ENCODE measurements at regions not wholly inside any gene's neighbourhood (a gene's known extent, or its start where the extent isn't known, plus 50 kb on each side); places are given as distances from the start of the nearest gene placed in this dataset.

DNA sequence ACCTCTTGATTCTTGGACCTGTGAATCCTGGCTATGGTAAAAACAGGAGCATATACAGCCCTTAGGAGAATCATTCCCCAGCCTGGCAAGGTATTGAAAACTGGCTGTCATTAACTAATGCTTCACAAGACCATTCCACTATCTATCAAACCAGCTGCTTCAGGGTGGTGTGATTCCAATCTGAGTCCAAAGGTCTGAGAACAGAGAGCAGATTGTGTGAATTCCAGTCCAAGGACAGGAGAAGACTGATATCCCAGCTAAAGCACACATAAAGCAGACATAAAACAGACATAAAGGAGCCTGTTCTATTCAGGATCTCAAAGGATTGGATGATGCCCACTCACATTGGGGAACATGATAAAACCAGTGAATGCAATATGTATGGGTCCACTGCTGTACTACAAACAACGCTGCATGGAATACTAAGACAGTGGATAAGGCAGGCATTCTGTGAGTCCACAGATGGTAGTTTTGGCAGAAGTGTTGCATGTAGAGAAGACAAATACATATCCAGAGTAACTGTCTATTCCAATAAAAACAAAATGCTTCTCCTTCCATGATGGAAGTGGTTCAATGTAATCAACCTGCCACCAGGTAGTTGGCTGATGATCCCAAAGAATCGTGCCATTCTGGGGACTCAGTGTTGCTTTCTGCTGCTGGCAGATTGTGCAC is 363.9 kb downstream of the KCNJ3 start:
- TF ChIP-seq TAF1 (IDR thresholded peaks at IDR 0.05; ENCODE audit: borderline replicate concordance, low read depth, low read length) (no peak), RFX5 (IDR thresholded peaks at IDR 0.05; ENCODE audit: low read length) (no peak), CHD2 (IDR thresholded peaks at IDR 0.05; ENCODE audit: low read length, partially characterized antibody) (no peak), TEAD4 (IDR thresholded peaks at IDR 0.05; ENCODE audit: borderline replicate concordance, insufficient read depth) (no peak), MXI1 (IDR thresholded peaks at IDR 0.05; ENCODE audit: low read depth, low read length) (no peak), RAD21 (IDR thresholded peaks at IDR 0.05; ENCODE audit: low read length) (no peak), FOSL2 (IDR thresholded peaks at IDR 0.05; ENCODE audit: borderline replicate concordance, low read depth) (no peak), RCOR1 (IDR thresholded peaks at IDR 0.05; ENCODE audit: low read length) (no peak), ELF1 (IDR thresholded peaks at IDR 0.05) (no peak), YY1 (IDR thresholded peaks at IDR 0.05; ENCODE audit: low read depth) (no peak)
- TF ChIP-seq, protein P1, sequence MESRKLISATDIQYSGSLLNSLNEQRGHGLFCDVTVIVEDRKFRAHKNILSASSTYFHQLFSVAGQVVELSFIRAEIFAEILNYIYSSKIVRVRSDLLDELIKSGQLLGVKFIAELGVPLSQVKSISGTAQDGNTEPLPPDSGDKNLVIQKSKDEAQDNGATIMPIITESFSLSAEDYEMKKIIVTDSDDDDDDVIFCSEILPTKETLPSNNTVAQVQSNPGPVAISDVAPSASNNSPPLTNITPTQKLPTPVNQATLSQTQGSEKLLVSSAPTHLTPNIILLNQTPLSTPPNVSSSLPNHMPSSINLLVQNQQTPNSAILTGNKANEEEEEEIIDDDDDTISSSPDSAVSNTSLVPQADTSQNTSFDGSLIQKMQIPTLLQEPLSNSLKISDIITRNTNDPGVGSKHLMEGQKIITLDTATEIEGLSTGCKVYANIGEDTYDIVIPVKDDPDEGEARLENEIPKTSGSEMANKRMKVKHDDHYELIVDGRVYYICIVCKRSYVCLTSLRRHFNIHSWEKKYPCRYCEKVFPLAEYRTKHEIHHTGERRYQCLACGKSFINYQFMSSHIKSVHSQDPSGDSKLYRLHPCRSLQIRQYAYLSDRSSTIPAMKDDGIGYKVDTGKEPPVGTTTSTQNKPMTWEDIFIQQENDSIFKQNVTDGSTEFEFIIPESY (IDR thresholded peaks at IDR 0.05; ENCODE audit: borderline replicate concordance, low read depth) = no peak
- TF ChIP-seq, protein P2, sequence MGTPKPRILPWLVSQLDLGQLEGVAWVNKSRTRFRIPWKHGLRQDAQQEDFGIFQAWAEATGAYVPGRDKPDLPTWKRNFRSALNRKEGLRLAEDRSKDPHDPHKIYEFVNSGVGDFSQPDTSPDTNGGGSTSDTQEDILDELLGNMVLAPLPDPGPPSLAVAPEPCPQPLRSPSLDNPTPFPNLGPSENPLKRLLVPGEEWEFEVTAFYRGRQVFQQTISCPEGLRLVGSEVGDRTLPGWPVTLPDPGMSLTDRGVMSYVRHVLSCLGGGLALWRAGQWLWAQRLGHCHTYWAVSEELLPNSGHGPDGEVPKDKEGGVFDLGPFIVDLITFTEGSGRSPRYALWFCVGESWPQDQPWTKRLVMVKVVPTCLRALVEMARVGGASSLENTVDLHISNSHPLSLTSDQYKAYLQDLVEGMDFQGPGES (IDR thresholded peaks at IDR 0.05; ENCODE audit: low read depth, low read length) = no peak
- TF ChIP-seq, protein P3, sequence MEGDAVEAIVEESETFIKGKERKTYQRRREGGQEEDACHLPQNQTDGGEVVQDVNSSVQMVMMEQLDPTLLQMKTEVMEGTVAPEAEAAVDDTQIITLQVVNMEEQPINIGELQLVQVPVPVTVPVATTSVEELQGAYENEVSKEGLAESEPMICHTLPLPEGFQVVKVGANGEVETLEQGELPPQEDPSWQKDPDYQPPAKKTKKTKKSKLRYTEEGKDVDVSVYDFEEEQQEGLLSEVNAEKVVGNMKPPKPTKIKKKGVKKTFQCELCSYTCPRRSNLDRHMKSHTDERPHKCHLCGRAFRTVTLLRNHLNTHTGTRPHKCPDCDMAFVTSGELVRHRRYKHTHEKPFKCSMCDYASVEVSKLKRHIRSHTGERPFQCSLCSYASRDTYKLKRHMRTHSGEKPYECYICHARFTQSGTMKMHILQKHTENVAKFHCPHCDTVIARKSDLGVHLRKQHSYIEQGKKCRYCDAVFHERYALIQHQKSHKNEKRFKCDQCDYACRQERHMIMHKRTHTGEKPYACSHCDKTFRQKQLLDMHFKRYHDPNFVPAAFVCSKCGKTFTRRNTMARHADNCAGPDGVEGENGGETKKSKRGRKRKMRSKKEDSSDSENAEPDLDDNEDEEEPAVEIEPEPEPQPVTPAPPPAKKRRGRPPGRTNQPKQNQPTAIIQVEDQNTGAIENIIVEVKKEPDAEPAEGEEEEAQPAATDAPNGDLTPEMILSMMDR (IDR thresholded peaks at IDR 0.05) = no peak
- TF ChIP-seq, protein P4, sequence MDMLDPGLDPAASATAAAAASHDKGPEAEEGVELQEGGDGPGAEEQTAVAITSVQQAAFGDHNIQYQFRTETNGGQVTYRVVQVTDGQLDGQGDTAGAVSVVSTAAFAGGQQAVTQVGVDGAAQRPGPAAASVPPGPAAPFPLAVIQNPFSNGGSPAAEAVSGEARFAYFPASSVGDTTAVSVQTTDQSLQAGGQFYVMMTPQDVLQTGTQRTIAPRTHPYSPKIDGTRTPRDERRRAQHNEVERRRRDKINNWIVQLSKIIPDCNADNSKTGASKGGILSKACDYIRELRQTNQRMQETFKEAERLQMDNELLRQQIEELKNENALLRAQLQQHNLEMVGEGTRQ (IDR thresholded peaks at IDR 0.05; ENCODE audit: borderline replicate concordance, low read depth, low read length) = no peak
- 25% methylated on average over 2 of the region's 2 CpGs for WGBS (ENCODE audit: low lambda C conversion rate)
- POLR2A ChIA-PET = no interaction called here

More for the DNA sequence above, 363.9 kb downstream of the KCNJ3 start:
- no peak overlapping the region for H3K4me3 ChIP-seq (ENCODE audit: low read depth in 2 of 2, low read length in 1 of 2)
- no peak overlapping the region for H3K9ac ChIP-seq
- CTCF ChIA-PET = no interaction called here
- no peaks in the 10 kb centered on the region for H3K9me3 ChIP-seq
- H3K4me2 ChIP-seq = no peak overlapping the region
- no peak overlapping the region for H2AFZ ChIP-seq (ENCODE audit: low read depth)
- no peaks in the 10 kb centered on the region for H3K79me2 ChIP-seq (ENCODE audit: insufficient read depth)
- H3F3A ChIP-seq (replicated peaks; ENCODE audit: insufficient read depth) = no peaks in the 10 kb centered on the region
- no peaks in the 10 kb centered on the region for H3K4me1 ChIP-seq (ENCODE audit: control insufficient read depth in 1 of 2, insufficient read depth in 2 of 2, low read depth in 1 of 2, low read length in 1 of 2)
- no peaks in the 10 kb centered on the region for H4K20me1 ChIP-seq (ENCODE audit: insufficient read depth)
- H3K36me3 ChIP-seq (replicated peaks in 1 of 2; ENCODE audit: control insufficient read depth in 1 of 2, insufficient read depth in 2 of 2, low read length in 1 of 2) = no peaks in the 10 kb centered on the region
- no peaks in the 10 kb centered on the region for H3K27me3 ChIP-seq (ENCODE audit: insufficient read depth)
- no peaks in the 10 kb centered on the region for H3K9me2 ChIP-seq
- no peak for DNase-seq
- H3K27ac ChIP-seq (ENCODE audit: low read depth in 2 of 2, low read length in 1 of 2) = no peak overlapping the region
